Prostate gland (tissue), 2 donors: ENCODE measurements at regions not wholly inside any gene's neighbourhood (a gene's known extent, or its start where the extent isn't known, plus 50 kb on each side); places are given as distances from the start of the nearest gene placed in this dataset.

ENCODE experiments used
- CTCF ChIP-seq, 4 experiments: fragments of 200-600 bp in 2 of 4; fragments of 450-650 bp in 2 of 4; sonication (generic) in 2 of 4; IDR thresholded peaks; 1 replicate in 3 of 4; 2 replicates in 1 of 4; pipeline ENCODE4 v1.5.1; 2016 to 2019; ENCODE audit warnings: antibody characterized with exemption in 4 of 4, mild to moderate bottlenecking in 2 of 4, moderate library complexity in 2 of 4
- POLR2A ChIP-seq: fragments of 450-650 bp; IDR thresholded peaks from one replicate; pipeline ENCODE4 v1.6.1; 2016; ENCODE audit warnings: antibody characterized with exemption, mild to moderate bottlenecking
- POLR2AphosphoS5 ChIP-seq: sonication (generic); formaldehyde crosslinking; IDR thresholded peaks from one replicate; pipeline ENCODE4 v1.6.1; 2017; ENCODE audit warnings: antibody characterized with exemption

GRCh38 chr16:52209227-52209626 lies 337.7 kb downstream of the TOX3 start:
- TF ChIP-seq CTCF (IDR thresholded peaks at IDR 0.05) (no peak), POLR2A (no peak), POLR2AphosphoS5 (no peak)
